RCC 7860 (cell line): ENCODE measurements at regions not wholly inside any gene's neighbourhood (a gene's known extent, or its start where the extent isn't known, plus 50 kb on each side); places are given as distances from the start of the nearest gene placed in this dataset.
A peak's percentile ranks its signal among the peaks of the same experiment; 100 is the strongest.

Source experiments
- DNase-seq: peaks from one replicate; pipeline ENCODE4 v3.0.0-alpha.2; 2015; ENCODE audit warnings: low spot score
- FAIRE-seq: peaks from 2 replicates; lab custom pipeline; 2012; peaks lifted over from hg19 to GRCh38; lab: Jason Lieb, UNC

DNA sequence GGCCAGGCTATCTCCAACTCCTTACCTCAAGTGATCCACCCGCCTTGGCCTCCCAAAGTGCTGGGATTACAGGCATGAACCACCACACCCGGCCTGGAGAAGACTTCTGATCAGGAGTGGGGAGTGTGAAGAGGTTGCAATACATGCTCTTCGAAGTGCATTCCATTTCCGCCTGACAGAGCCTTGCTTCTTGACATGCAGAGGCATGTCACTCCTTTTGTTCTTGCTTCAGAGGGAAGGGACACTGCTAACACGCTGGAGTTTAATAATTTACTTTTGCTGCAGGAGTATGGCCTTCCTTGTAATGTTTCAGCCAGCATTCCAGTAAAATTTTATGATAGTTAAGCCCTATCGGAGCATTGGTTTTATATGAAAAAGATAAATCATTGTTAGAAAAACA is 74.9 kb downstream of the SLC25A47 start:
- DNase-seq (peak; percentile 46), FAIRE-seq (peak; percentile 29)

DNA sequence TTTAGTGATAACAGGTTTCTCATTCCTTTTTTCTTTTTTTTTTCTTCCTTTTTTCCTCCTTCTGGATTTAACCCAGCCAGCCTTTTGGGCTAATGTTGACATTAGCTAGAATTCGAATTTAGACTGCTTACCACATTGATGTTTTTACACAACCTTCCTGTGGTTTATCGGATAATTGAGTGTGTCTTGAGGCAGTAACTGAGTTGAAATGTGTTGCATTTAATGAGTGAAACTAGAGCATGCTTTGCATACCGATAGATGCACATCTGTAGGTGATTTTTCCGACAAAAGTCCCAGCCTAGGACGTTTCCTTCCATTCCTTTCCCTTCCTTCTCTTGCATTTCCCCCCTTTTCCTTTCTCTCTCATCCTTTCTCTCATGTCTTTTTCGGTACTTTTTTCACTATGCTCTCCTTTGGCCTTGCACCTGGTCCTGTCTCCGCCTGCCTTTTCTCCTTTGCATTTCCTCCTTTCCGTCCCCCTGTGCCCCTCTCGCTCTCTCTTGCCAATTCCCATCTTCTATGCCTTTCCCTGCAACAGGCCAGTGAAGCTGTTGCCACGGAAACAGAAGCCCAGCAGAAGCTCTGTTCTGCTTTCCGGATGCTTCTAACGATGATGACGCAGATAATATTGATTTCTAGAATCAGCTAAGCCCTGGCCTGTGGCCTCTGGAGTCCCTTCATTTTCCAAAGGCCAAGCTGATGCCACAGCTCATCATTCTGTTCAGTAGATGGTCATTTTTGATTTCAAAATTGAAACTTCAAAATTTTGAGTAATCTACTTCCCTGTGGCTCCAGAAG is 76.1 kb downstream of the SLC25A47 start:
- no peak for DNase-seq
- FAIRE-seq, result no peak

DNA sequence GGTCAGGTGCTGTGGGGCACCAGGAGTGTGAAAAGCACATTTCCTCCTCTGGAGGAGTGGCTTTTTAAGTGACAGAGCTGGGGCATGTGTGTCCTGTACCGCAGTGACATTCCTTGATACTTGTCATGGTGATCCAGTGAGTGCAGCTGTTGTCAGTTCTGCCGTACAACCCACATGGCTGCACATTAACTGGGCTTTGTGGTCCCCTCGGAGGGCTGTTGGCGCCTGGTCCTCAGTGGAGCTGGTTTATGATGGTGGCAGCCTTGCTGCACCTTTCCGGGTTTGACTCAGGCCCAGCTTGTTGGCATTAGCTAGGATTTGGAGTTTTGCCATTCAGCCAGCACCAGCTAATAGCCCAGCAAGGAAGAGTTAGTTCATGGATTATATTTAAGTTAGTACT is 77.0 kb downstream of the SLC25A47 start:
- FAIRE-seq (no peak), DNase-seq (peak; percentile 16)

DNA sequence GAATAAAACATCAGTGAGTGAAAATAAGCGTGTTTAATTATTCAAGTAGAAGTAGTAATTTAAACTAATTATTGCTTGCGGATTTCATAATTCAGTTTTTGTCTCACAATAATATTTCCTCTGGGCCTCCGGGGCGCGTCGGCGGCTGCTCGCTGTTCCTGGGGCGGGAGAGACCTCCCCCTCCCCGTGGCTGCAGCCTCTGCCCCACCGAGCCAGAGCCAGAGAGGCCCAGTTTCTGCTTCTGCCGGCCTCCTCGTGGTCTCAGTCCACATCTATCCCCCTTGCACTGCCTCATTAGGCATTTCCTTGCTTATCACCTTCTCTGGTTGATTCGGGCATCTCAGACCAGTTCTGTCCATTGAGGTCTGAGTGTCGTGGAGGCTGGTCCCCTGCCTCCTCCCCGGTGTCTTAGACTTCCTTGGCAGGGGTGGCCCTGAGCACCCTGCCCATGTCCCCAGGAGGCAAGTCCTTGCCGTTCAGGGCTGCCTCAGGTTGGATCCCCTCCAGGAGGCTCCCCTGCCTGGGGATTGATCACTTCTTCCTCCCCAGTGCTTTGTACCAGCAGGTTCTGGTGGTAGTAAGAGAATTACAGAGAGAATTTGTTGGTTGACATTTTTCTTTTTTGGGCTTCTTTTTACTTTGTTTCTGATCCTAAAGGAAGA is 78.0 kb downstream of the SLC25A47 start:
- DNase-seq, result no peak
- FAIRE-seq, result no peak

DNA sequence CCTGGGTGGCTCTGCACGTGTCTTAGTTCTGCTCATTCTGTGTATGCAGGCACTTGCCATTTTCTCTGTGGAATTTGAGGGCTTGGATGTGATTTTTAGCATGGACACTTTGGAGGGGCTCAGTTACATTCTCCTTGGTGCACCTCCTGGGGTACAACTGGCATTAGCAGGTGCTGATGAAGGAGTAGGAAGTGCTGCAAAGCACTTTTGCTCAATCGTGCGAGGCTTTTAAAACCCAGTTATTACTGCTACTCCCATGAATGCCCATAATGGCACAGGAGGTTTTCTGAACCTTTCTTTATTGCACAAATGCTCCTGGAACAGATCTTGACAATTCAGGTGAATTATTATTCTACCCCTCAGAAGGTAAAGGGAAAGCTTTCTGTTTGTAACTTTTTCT is 78.7 kb downstream of the SLC25A47 start:
- FAIRE-seq, result no peak
- no peak for DNase-seq

DNA sequence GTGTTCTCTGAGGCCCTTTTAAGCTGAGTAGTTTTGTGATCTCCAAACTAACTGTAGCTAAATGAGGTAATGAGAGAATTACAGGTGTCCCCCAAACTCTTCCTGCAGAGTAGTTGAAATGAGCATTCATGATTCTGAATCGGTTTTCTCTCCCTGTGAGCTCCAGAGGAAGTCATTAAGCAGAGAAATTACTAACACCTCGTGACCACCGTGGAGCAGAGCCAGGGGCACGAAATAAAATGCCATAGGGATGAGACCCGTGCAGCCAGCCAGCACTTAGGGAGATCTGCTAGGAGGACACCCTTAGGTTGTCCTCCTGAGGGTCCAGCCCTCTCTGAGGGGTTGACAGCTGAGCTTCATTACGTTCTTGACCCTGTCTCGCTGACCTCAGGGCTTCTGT is 79.5 kb downstream of the SLC25A47 start:
- DNase-seq, result no peak
- no peak for FAIRE-seq

DNA sequence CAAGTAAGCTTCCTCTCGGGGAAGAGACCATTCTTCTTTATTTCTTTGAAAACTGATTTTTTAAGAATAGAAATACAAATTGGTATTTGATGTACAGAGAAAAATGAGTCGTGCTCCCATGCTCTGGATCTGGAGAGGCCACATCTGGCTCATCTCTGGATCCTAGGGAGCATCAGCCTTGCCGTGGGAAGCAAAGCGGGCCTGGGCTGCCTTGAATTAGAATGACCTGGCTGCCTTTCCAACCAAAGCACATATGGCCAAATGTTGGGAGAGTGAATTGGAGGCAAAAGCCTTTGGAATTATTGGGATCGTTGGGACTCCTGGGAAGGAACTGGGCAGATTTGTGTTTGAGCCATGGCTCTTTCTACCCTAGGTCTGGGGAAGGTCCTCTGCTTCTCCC is 80.0 kb downstream of the SLC25A47 start:
- no peak for DNase-seq
- FAIRE-seq, result no peak

DNA sequence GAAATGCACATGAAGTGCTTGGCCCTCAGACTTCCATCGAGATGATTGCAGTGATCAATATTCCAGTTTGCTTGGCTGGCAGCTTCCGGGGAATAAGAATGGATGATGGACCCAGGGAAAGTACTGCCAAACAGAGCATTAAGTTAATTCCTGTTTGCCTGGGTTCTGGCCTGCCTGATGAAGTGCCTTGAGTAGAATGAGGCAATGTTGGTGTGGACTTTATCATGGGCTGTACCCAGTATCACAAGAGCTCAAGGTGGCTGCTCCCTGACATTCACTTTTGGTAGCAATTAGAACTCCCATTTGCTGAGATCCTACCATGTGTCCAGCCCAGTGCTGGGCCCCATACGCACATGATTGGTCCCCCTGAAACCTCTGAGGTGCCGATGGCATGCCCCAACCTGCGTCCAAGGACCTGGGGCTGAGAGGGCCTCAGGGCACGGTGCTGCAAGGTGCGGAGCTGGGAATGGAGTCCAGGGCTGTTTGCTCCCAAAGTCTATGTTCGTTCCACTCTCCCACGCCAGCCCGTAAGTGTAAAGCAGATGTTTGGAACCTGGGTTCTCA is 80.7 kb downstream of the SLC25A47 start:
- DNase-seq (no peak), FAIRE-seq (no peak)

DNA sequence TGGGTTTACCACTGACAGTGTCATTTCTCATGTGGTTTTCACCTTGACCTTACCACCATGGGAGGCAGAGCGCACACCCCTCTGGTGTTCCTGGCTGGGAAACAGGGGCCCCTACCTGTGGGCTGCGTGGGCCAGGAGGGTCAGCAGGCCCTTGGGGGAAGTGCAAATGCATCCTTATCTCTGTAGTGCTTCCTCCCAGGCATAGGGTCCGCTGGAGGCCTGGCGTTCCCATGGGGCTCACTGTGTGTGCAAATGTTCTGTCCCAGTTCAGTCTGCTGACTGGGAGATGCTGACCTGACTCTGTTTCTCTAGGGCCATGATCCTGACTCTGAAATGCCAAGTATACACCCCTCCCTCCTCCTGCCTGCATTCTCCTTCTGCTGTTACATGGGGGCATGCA is 81.3 kb downstream of the SLC25A47 start:
- DNase-seq (no peak), FAIRE-seq (no peak)

DNA sequence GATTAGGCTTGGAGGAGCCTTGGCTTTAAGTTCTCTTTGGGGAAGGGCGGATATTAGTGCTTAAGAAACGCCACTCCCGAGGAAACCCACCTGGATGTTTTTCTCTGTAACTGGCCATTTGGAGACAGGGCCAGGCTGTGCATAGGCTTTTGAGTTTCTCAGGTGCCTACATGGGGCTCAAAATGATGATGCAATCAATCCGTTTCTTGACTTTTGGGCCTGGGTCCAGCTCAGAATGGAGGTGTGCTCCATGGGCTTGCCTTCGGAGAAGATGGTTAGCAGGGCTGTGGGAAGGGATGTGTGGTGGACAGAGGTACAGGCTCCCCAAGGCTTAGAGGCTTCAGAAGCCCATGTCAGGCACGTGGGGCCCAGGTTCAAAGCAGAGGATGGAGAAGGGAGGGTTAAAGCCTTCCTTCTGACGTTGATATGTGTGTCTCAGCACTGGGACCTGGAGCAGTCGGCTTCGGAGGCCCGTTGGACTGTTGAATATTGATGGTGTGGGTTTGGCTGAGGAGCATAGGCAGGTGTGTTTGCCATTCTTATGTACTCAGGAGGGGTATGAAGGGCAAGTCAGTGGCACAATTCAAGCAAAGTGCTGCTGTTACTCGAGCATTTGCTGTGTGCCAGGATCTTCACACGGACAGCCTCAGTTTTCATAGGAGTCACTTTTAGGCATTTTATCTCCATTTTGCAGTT is 82.8 kb downstream of the SLC25A47 start:
- FAIRE-seq (no peak), DNase-seq (no peak)

DNA sequence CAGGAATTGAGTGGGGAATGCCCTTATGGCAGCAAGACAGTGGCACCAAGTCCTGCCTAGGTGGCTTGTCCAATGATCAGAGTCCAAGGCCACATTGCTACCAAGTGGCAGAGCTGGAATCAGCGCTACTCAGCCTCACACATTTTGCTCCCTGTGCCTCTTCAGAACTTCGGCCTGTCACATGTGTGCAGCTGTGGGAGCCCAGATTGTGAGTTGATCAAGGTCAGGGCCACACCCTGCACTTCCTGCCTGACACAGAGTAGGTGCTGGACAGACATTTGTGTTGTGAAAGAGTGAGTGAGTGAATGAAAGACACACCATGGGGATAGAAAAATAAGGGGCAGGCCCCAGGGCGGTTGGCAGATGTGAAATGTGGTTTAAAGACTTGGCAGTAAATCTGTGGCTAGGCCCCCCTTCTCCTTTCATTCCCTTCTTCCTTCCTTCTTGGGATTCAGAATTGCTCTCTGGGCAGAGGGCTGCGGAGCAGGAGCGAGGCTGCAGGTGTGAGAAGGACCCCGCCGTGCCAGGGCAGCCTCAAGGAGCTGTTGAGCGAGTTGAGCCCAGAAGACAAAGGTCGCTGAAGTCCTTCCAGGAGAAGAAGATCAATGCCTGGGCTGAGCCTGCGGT is 83.5 kb downstream of the SLC25A47 start:
- FAIRE-seq (no peak), DNase-seq (no peak)

DNA sequence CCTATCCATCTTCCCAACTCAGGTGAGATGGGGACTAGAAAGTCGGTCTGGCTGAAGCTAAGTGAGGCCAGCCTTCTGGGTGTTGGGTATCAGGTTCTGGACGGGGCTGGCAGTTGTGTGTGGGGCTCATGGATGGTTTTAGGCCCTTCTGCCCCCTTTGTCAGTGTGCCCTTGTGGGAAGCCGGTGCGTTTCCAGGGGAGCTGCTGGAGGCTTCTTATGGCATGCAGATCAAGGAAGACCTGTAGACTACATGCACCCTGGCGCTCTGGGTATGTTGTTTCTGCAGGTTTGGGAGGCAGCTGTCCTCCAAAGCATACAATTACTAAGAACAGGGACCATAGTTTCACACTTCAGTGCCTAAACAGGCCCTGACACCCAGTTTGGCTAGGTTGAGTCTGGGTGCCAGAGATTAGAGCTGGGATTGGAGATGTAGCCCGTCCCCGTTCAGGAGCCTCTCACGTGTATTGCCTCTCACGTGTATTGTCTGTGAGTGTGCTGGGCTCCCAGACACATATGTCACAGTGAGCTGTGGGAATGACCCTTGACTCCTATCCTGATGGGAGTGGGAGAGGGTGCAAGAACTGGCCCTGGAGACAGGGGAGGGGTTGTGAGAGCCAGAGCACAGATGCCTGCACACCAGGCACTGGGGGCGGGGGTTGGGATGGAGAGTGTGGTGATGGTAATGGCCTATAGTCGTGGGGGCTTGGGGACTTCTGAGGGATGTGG is 84.4 kb downstream of the SLC25A47 start:
- DNase-seq (no peak), FAIRE-seq (no peak)

DNA sequence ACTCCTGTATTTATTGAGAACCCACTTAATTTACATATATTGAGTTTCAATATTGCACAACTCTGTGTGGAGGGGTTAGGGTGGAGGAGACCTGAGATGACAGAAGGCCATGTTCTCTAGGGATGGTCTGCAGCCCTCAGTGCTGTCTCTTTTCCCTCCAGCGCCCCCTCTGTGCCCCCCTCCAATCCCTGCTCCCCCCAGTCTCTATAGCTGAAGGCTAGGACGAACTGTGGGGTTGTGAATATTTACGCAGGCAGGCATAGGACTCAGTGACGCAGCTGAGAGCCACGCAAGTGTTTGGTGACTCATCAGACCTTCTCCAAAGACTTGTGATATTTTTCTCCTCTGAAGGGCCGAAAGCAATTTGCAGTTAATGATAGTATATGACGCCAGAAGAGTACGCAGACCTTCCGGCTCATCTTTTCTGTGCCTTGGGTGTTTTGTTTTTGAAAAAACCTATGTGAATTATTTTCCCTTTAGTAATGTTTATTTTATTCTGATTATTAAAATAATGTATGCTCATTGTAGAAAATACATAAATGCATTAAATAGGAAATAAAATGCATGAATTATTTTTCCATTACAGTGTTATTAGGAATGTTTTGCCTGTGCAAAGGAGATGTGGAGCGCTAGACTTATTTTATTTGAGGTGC is 85.3 kb downstream of the SLC25A47 start:
- DNase-seq, result no peak
- no peak for FAIRE-seq

DNA sequence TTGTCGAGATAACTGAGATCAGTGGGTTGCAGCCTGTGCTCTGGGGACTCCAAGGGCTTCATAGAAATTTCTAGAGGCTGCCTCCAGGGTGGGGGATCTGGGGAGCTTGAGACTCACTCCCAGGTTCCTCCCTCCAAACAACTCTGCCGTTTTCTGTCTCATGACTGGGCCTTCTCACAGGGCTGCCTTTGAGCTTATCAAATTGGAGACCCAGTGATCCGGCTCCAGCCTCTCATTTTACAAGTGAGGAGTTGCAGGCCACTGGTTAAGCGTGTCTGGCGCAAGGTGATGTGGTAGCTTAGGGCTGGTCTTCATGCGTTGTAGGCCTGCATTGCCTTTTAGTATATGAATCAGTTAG is 85.8 kb downstream of the SLC25A47 start:
- DNase-seq (no peak), FAIRE-seq (no peak)

DNA sequence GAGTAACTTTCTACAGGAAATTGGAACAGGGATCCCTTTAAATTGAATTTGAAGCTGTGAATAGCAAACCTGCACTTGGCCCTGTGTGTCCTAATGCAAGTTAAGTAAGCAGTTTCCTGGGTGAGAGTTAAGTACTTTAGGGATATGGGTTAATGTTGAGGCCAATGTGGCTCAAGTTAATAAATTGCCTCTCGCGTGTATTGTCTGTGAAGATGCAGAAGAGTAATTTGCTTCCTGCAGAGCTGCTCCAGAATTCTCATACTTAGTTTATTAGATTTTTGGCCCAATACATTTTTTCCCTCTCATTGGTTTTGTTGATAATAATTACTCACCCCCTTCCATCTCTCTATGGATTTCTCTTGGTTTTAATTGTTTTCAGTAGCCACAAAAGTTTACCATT is 86.5 kb downstream of the SLC25A47 start:
- FAIRE-seq, result no peak

DNA sequence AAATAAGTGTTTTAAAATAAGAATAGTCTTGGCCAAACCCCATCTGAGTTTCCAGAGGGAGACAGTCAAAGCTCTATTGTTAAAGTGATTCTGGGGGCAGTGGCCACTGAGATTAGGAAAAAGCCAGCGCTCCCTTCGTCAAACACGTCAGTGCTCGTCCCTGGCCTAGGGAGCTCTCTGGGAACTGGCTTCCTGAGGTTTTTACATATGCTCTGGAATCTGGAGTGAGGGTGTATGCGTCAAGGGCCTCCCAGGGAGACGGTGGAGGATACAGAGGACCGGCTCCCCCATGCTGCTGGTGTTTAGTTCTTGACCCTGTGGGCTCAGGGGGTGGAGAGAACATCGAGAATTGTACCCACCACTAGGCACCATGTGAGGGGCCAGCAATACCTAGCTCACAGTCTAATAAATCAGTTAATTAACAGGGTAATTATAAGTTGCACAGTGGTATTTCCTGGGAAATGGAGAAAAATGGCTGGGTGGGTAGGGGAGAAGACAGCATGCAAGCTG is 87.0 kb downstream of the SLC25A47 start:
- no peak for FAIRE-seq
- no peak for DNase-seq

More for the DNA sequence above, 86.5 kb downstream of the SLC25A47 start:
- no peak for DNase-seq

DNA sequence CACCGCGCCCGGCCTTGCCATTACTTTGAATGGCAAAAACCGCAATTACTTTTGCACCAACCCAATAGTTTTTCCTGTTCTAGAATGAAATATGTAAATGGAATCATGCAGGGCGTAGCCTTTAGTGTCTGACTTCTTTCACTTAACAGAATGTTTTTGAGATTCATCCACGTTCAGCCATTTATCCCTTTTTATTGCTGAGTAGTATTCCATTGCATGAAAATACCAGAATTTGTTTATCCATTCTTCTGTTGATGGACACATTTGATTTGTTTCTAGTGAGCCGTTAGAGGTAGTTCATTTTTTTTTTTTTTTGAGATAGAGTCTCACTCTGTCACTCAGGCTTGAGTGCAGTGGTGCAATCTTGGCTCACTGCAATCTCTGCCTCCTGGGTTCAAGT is 90.6 kb downstream of the SLC25A47 start:
- no peak for FAIRE-seq

DNA sequence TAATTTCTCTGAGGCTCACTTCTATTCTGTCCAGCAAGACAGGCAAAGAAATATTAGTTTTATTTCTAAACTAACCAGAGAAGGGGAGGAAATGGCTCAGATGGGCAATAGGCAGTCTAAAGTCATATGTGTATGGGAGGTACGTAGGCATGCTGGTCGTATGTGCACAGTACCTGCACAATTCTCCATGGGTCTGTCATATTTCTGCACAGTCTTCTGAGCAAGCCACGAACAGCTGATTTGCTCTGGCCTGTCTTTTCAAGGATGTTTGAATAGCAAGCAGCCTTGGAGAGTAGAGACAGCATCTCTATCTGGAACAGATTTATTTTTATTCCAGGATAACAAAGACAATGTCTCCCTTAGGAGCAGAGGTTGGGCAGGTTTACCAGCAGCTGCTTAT is 92.1 kb downstream of the SLC25A47 start:
- DNase-seq (no peak), FAIRE-seq (no peak)

More for the DNA sequence above, 90.6 kb downstream of the SLC25A47 start:
- DNase-seq, result no peak

DNA sequence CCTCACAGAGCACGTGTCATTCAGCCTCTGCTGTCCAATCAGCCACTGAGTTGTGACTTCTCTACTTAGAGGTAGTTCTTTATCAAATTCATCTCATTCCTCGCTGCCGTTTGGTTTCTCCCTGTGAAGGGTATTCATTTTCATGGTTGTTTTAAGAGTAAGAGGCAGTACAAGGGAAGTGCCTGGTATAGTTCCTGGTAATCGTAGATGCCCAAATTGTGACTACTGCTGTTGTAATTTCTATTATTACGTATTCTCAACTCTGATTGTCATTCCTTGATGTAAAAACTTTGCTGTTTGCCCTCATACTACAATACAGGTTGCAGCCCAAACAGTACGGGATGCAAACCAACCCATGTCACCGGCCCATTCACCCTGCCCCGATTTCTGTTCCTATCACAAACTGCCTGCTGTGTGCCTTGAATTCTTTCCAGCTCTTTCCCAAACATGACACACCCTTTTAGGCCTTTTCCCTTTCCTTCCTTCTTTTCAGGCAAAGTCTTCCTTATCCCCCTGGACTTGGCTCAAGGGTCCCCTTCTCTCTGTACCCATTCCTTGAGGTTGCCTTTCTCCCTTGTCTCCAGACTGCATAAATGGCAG is 93.0 kb downstream of the SLC25A47 start:
- no peak for FAIRE-seq
- DNase-seq, result no peak
